ENCODE measurements at regions not wholly inside any gene's neighbourhood (a gene's known extent, or its start where the extent isn't known, plus 50 kb on each side); places are given as distances from the start of the nearest gene placed in this dataset.

- DNase-seq: no peak
These were observed 348.1 kb downstream of the ELAVL2 start for GRCh38 chr9:23477908-23478307.

DNA sequence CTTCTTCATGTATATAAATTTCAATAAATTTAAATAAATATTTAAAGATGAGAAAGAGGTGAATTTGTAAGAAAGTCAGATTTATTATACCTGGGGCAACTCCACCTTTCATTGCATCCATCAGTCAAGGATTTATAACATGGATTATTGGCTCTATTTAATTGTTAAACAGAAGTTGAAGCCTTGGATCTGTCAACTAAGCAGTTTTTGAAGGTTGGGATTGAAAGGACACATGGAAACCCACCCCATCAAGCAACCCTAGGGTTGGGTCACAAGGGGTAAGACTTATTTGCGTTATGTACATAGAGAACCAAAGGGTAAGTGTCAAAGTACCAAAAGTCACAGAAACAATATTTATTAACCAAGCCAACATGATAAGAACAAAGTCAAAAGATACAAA is 342.5 kb downstream of the ELAVL2 start:
- no peak for DNase-seq

DNA sequence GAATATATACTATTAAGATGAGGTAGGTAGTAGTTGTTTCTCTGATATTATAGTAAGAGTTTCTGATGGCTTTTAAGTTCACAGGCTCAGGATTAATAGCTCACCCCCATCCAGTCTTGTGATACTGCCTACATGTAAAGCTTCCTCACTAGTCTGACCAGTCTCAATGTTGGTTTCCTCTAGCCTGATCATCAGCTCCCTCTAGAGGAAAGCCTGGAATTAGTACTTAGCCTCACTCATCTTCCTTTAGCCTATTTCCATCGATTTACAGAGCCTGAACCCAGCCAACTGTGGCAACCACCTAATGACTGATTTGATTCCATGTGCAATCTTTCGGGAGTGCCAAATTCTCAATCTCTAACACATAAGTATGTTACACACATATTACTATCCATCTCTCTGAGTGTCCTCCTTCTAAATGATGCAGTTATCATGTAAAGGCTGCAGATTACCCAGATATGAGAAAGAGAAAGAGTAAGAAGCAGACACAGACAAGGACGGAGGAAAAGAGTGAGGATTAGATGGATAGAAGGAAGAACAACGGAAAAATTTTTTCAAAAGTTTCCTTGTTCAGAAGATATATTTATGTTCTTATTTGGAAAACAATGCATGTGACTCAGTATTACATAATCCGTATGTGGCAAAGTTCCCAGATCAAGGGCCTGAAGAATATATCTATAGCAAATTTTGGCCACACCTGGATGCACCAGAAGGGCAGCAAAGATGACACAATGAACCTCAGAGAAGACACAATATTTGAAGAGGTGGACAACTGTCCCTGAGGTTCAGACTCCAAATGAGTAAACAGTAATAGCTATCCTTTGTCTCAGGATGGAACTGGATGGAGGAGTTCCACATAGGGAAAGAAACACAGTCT is 333.7 kb downstream of the ELAVL2 start:
- DNase-seq: peak; percentile 57

DNA sequence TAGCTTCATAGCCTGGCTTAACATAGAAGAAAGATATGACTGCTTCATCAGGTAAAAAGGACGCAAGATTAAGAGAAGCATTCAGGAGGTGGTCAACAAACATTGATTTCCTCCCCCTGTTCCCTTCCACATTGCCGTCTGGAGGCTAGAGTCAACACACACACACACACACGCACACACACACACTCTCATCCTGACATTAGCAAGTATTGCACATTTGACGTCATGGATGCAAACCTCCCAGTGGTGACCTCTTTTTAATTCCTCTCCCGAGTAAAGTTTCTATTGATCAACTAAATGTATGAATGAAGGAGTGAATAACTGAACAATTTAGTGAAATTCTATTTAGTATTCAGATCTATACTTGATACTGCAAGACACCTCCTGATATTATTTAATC is 332.8 kb downstream of the ELAVL2 start:
- DNase-seq: no peak

GRCh38 chr9:23496489-23497136 is 329.4 kb downstream of the ELAVL2 start:
- DNase-seq: no peak

DNA sequence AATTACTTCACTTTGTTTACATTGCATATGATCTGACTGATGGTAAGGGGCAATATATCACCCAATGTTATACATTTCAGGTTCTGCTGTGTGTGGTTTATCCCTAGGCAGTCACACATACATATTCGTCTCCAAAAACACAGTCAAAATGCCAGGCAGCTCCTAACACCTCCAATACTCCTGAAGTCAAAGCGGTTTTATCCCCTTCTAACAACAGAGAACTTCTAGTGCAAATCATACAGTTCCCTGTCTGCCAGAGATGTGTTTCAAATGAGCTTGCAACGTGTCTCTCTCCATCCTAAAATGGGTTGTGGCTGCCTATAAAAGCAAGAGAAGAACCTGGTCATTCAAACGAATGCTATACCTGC is 328.9 kb downstream of the ELAVL2 start:
- DNase-seq: no peak

- DNase-seq: no peak
These were observed 324.0 kb downstream of the ELAVL2 start for GRCh38 chr9:23502004-23502403.

GRCh38 chr9:23522952-23523351 is 303.1 kb downstream of the ELAVL2 start:
- peak; percentile 57 for DNase-seq

GRCh38 chr9:23524607-23525155 is 301.4 kb downstream of the ELAVL2 start:
- no peak for DNase-seq

DNA sequence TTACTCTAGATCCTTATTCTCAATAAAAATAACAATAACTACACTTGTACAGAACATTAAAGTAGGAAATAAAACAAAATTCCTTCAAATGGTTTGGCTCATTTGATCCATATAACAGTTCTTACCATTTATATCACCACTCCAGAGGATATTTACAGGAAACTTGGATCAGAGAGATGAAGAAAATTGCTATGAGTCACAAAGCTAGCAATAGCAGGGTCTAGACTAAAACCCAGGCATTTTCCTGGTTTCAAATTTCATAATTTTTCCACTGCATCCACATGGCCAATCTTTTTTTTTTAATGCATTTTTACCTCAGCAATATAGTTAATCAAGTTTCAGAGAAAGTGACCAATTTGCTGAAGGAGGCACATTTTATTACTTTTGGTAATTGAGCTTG is 299.2 kb downstream of the ELAVL2 start:
- no peak for DNase-seq

GRCh38 chr9:23532282-23532681 is 293.8 kb downstream of the ELAVL2 start:
- no peak for DNase-seq

DNA sequence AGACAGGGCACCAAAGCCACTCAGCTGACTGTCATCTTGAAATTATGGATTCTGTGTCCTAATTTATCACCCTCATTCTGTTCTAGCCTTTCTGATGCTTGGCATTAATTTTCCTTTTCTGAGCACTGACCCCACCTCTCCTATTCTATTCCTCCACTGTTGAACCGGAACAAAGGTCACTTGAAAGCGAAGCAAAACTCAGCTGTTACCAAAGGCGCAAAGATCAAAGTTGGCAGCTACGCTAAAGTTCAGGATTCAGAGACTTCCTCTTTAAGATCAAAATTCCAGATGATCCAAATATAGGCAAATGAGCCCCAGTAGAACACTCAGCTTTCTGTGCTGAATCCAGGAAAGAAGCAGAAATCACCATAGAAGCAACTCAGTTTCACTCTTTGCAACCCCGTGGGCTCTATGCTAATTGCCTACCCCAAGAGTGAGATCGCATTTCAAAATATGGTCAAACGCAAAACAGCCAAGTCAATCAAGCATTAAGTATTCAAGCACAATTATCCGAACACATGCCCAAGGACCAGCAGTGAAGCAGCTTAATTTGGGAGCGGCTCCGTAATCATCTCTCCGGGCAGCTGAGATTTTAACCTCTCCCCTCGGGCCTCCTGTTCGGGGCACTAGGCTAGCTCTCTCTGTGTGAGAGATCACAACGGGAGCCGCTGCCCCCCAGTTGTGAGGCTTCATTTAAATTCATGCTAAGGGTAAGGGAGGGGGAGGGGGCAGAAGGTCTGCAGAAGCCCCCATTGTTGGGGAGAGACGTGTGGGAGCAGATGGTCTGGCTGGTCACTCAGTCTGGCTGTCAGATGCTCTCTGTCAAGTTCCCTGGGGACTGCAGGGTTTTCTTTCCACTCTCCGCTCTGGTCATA is 288.6 kb downstream of the ELAVL2 start:
- DNase-seq: peak; percentile 56

- no peak for DNase-seq
These were observed 288.0 kb downstream of the ELAVL2 start for GRCh38 chr9:23538067-23538402.

GRCh38 chr9:23538461-23539003 is 287.5 kb downstream of the ELAVL2 start:
- no peak for DNase-seq

DNA sequence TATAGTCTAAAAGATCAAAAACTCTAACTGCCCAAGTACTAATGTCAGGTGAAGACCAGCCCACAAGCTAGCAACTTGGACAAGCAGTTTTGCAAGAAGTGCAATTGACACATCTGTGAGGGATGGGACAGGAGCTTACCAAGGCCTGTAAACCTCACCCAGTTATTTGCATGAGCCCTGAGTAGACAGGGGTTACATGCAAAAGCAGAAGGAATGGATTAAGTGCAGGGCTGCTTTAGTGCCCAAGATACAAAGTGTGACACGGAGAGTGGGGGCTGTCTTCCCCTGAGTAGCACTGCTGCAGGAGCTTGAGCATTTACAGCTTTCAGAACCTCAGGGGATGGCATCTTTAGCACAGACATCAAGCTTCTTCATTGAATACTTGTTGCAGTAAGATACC is 286.7 kb downstream of the ELAVL2 start:
- DNase-seq: no peak

- no peak for DNase-seq
These were observed 284.1 kb downstream of the ELAVL2 start for GRCh38 chr9:23541976-23542375.

DNA sequence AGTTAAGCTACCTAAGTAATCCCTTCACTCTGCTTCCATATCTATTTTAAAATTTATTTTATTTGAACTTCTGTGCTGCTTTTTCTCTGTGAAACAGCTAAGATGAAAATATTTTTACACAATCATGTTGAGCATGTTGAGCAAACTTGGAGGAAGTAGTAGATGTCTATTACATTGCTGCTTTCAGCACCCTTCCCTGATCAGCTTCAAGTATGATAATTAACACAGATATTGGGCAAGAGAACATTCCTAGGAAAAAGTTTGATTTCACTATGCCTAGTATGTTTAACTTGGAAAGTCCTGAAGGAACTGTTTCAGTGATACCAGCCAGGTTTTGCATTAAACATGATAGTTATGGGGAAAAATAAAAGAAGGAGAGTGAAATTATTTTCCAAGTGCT is 283.6 kb downstream of the ELAVL2 start:
- DNase-seq: no peak

- no peak for DNase-seq
These were observed 283.1 kb downstream of the ELAVL2 start for GRCh38 chr9:23542927-23543326.

DNA sequence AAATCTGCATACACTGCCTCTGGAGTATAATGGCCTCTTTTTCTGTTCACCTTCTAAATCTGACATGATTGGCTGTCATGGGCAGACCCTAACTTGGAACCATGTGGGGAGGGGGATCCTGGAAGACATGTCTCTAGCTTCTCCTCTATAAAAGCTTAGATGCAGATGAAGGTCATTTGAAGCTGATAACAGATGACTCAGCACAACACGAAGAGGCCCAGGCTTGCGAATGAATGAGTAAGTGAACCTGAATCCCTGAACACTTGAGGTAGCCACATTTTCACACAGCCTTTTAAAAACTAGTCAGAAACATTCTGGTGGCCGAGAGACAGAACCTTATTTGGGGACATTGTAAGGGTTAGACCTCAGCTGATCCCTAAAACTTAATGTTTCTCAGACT is 282.6 kb downstream of the ELAVL2 start:
- DNase-seq: peak; percentile 66

DNA sequence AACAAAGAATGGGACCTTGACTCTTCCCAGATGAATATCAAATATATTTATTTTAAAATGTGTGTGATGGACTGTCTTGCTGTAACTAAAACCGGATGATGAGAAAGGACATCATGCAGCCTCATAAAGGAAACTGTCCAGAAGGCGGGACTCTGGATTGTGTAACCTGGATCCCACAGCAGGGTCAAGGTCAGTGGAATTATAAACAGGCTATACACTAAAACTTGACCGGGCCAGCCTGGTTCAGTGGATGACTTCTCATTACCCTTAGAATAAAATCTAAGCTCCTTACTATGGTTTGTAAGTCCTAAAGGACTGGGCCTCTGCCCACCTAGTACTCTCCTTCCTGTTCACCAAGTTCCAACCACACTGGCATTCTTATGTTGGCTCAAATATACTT is 280.3 kb downstream of the ELAVL2 start:
- DNase-seq: no peak

DNA sequence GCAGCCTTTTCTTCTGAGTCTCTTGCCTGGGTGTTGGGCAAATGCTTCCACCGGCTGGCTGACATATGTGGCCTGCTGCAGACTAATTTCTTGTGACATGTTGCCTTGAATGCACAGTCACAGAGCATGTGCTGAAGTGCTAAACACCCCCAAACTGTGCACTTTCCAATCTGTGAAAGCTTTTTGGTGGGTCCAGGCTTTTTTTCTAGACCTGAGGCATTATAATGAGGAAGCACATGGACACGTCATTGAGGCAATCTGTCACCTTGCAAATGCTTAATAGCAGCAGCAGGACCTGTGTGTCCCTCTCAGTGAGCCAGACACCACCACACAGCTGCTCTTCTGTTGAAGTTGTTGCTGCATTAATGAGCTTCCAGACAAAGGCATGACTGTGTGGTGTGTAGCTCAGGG is 274.7 kb downstream of the ELAVL2 start:
- no peak for DNase-seq

- no peak for DNase-seq
These were observed 273.9 kb downstream of the ELAVL2 start for GRCh38 chr9:23551929-23552707.
